GM19240 (cell line): ENCODE measurements at regions not wholly inside any gene's neighbourhood (a gene's known extent, or its start where the extent isn't known, plus 50 kb on each side); places are given as distances from the start of the nearest gene placed in this dataset.

Experiments
- DNase-seq: peaks from one replicate; pipeline ENCODE4 v3.0.0; 2011; ENCODE audit warnings: low spot score; ENCODE audit not compliant: insufficient read length

DNA sequence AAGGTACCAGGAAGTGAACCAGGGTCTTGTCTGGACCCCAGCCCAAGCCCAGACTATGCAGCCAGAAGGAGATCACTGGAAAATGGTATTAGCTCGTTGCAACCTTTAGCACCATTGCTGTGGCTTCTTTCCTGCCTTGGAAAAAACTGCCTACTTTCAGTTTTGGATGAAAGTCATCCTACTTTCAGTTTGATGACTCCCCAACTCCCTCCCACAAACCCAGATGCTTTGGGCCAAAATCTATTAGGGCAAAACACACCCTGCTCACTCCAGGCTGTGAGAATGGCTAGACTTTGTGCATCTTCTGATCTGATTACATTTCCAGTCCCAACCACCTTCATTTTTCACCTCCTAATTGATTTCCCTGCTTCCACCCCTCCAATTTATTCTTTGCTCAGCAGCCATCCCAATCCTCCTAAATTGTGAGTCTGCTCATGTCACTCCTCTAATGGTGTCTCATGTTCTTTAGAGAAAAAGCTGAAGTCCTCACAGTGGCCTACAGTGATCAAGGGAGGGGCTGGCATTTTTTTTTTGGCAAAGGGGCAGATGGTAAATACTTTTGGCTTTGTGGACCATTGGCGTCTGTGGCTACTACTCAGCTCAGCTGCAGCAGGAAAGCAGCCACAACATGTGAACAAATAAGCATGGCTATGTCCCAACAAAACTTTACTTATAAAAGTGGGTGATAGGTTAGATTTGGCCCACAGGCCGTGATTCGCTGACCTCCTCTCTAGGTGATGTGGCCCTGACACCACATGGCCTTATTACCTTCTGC lies 368.7 kb downstream of the SLC4A3 start:
- DNase-seq: no peak

- no peak for DNase-seq
These were observed 370.0 kb downstream of the SLC4A3 start for GRCh38 chr2:219997341-219997851.

GRCh38 chr2:219998107-219998506 lies 370.7 kb downstream of the SLC4A3 start:
- DNase-seq: no peak

GRCh38 chr2:219998714-219999227 lies 371.3 kb downstream of the SLC4A3 start:
- DNase-seq: no peak

GRCh38 chr2:220000080-220000479 lies 372.6 kb downstream of the SLC4A3 start:
- DNase-seq: no peak

GRCh38 chr2:220000586-220000985 lies 373.2 kb downstream of the SLC4A3 start:
- no peak for DNase-seq

- DNase-seq: no peak
These were observed 374.3 kb downstream of the SLC4A3 start for GRCh38 chr2:220001751-220002150.

- no peak for DNase-seq
These were observed 374.8 kb downstream of the SLC4A3 start for GRCh38 chr2:220002251-220002650.

GRCh38 chr2:220002699-220003098 lies 375.3 kb downstream of the SLC4A3 start:
- DNase-seq: no peak

- DNase-seq: no peak
These were observed 377.9 kb downstream of the SLC4A3 start for GRCh38 chr2:220005362-220005761.

- no peak for DNase-seq
These were observed 378.8 kb downstream of the SLC4A3 start for GRCh38 chr2:220006152-220006621.

DNA sequence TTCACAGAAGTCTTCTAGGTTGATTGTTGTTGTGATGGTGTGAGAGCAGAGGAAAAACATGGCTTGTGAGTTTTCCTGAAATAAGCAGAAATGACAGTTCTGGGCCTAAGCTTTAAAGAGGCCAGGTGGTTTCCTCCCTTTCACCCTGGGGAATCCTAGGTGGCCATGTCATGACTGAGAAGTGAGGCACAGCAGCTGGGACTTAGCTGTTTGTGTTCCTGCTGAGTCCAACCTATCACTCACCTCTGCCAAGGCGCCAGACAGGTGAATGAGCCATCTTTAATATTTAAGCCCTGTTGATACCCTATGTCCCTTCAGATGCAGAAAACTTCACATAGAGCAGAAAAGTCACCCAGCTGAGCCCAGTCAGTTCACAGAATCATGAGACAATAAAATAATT lies 384.4 kb downstream of the SLC4A3 start:
- DNase-seq: no peak

- no peak for DNase-seq
These were observed 387.5 kb downstream of the SLC4A3 start for GRCh38 chr2:220014961-220015360.

- no peak for DNase-seq
These were observed 388.1 kb downstream of the SLC4A3 start for GRCh38 chr2:220015576-220015975.

GRCh38 chr2:220025207-220025606 lies 397.8 kb downstream of the SLC4A3 start:
- DNase-seq: no peak

DNA sequence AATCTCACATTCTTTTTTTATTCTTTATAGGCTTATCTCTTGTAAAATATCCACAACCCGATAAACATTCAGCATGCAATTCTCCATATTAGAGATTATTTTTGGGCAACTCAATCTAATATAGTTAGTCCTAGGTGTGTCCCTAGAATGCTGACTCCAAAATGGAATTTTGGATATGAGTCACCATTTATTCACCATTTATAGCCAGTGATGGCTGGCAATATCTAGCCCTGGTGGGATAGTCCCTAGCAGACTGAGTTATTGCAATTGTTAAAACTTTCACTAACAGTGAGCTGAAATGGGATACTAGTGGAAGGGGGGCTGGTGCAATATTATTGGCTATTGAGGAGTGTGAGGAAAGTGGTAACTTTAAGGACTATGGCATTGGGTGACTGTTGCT lies 401.6 kb downstream of the SLC4A3 start:
- no peak for DNase-seq

DNA sequence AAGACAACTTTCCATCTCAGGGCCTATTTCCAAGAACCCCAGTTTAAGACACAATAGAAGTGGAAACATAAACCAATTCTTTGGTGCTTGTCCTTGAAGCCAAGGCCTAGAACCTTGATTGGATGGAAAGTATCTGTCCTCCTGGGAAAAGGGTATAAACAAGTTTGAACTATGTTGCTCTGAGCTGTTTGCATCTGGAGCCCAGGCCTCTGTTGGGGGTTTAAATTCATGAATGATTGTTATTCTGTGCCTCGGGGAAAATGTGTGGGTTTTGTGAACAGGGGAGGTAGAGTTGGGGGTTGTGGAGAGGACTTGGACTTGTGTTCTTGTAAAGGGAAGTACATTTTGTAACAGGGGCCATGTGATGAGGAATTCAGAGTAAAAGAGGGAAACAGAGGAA lies 406.1 kb downstream of the SLC4A3 start:
- no peak for DNase-seq

DNA sequence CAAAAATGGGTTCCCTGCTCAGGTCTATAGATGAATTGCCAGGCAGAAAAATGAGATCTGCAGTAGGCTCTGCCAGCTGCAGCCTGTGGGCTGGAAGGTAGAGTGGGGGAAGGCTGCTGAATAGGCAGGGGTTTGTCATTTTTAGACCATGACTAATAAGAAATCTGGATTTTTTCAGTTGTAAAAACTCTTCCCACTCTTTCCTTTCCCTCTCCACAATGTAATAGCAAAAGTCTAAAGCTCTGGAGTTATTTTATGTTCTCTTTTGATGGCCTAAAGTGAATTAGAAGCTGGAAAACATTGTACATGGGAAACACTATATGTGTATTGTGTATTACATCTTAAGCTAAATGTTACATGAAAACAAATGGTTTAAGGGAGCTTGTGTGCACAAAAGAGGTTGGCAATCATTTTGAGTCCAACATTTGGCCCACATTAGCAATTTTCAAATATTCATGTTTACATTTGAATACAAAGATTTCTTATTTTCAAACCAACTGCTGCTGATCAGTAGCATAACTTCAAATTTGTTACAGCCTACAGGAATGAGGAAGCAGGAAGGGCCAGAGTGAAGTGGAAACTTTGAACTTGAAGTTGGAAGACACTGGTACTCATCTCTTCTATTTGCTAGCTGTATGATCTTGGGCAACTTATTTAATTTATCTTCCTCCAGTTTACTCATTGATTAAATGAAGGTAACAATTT lies 407.1 kb downstream of the SLC4A3 start:
- DNase-seq: no peak

GRCh38 chr2:220036431-220036830 lies 409.0 kb downstream of the SLC4A3 start:
- DNase-seq: no peak

DNA sequence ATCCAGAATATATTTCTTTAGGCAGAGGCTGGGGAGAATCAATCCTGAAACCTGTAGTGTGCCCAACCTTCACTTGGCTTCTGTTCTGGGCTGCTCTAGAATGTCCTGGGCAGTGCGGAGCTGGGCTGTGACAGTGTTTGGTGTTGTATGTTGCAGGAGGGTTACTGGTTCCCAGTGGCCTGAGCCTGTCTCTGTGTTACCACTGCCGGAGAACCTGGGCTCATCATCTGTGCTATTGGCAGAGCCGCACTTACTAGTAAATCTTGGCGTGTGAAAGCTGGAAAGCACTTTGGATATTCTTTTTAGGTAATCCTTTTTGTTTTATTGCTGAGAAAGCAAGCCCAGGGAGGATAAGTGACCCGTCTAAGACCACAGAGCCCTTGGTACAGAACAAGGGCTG lies 412.9 kb downstream of the SLC4A3 start:
- no peak for DNase-seq

DNA sequence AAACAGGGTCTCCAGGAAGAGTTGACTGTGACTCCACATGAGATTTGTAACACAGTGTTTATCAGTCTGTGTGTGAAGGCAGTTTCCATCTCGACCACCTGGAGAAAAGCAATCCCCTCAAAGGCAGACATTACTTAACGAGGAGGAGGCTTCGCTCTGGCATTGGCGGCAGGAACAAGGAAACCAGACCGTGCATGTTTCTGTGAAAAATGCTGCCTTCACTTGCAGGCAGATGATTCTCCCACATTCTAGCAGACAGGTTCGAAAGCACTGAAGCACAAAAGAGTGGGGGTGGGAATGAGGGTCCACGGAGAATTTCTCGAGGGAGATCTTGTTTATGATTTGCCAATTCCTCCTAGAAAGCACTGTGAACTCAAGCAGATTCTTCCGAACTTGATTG lies 414.0 kb downstream of the SLC4A3 start:
- no peak for DNase-seq
